HG03342 (cell line): ENCODE measurements at regions not wholly inside any gene's neighbourhood (a gene's known extent, or its start where the extent isn't known, plus 50 kb on each side); places are given as distances from the start of the nearest gene placed in this dataset.

Source experiments
- ATAC-seq: cut with Tn5 transposase; IDR thresholded peaks from one replicate; pipeline ENCODE4 v1.9.1; 2021; ENCODE audit warnings: mild to moderate bottlenecking, moderate library complexity; ENCODE audit not compliant: unreplicated experiment

GRCh38 chr15:69505956-69506556, 53.4 kb downstream of the RPLP1 start:
- no peak for ATAC-seq

- no peak for ATAC-seq
Measured at GRCh38 chr15:69508659-69509058, 56.0 kb downstream of the RPLP1 start.

DNA sequence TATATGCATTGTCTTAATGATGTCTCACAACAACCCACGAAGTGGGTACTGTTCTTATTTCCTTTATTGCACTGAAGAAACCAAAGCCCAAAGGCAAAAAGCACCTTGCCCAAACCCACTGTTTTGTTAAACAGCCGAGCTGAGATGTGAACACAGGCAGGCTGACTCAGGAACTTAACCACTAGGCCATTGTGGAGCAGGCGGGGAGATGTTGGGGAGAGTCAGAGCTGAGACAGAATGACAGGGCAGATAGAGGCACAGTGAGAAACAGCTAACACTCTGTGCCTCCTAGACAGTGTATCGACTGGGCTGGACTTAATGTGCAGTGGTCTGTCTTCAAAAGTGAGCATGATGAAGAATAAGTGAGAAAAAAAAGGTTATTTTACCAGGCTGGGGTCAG, 56.5 kb downstream of the RPLP1 start:
- no peak for ATAC-seq

- ATAC-seq: no peak
Measured at GRCh38 chr15:69510556-69510955, 57.9 kb downstream of the RPLP1 start.

- ATAC-seq: no peak
Measured at GRCh38 chr15:69511015-69511414, 58.4 kb downstream of the RPLP1 start.

DNA sequence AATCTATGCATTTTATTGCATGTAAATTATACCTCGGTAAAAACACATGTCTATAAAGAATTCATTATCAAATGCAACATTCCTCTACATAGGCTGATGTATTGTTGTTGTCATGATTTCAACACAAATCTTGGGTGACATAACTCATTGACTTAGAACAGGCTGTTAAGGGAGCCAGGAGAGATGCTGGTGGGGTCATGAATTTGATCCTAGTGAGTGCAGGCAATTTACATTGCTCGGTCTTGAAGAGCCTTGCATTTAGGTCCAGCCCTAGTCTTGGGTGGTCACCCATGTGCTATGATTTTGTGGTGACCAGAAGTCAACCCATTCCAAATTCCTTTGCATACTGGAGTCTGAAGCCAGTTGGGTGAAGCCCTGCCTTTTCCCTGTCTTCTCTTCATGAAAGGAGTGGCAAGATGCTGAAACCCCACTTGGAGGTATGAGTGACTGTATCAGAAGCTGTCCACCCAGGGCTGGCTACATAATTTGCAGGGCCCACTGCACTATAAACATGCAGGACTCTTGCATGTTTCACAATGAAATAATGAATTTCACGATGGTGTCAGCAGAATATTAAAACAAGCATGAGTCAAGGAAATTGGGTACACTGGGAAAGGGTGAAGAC, 59.2 kb downstream of the RPLP1 start:
- no peak for ATAC-seq

DNA sequence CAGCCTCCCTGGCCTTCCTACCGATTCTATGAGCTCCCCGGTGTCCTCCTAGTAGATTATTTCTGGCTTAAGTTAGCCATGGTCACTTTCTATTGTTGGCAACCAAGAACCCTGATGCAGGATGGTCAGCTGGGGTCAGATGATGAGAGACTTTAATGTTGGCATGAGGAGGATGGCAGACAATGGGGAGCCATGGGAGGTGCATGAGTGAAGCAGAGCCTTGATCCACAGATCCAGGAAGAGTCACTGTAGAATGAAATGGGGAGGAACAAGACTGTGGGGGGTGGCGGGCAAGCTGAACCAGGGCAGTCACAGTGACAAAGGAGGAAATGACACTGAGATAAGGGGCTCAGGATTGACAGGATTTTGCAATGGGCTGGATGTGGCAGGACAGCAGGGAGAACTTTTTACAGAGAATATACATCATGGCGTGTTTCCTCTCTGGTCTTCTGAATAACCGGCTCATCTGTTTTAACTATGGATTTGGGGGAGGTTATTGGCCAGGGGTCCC, 60.9 kb downstream of the RPLP1 start:
- no peak for ATAC-seq

DNA sequence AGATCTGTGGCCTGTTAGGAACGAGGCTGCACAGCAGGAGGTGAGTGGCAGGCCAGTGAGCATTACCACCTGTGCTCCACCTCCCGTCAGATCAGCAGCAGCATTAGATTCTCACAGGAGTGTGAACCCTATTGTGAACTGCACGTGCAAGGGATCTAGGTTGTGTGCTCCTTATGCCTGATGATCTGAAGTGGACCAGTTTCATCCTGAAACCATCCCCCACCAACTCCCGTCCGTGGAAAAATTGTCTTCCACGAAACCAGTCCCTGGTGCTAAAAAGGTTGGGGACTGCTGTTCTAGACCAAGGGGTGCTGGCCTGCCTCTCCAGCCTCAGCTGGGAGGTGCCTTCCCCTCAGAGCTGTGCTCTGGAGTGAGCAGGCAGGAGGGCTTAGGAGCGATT, 61.4 kb downstream of the RPLP1 start:
- ATAC-seq: no peak

DNA sequence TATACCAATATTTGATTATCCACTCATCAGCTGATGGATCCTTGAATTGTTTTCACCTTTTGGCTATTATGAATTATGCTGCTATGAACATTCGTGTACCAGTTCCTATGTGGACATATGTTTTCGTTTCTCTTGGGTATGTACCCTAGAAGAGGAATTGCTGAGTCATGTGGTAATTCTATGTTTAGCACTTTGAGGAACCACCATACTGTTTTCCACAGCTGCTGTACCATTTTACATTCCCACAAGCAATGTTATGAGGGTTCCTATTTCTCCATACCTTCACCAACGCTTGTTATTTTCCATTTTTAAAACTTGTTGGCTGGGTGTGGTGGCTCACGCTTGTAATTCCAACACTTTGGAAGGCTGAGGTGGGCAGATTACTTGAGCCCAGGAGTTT, 62.9 kb downstream of the RPLP1 start:
- no peak for ATAC-seq

DNA sequence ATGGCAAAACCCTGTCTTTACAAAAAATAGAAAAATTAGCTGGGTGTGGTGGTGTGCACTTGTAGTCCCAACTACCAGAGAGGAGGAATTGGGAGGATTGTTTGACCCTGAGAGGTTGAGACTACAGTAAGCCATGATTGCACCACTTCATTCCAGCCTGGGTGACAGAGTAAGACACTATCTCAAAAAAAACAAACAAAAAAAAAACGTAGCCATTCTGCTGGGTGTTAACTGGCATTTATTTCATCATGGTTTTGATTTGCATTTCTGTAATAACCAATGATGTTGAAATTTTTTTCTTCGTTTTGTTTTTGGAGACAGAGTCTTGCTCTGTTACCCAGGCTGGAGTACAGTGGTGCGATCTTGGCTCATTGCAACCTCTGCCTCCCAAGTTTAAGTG, 63.3 kb downstream of the RPLP1 start:
- no peak for ATAC-seq

- ATAC-seq: no peak
Measured at GRCh38 chr15:69517052-69517451, 64.4 kb downstream of the RPLP1 start.

- ATAC-seq: no peak
Measured at GRCh38 chr15:69518806-69519205, 66.2 kb downstream of the RPLP1 start.

GRCh38 chr15:69520067-69520466, 67.4 kb downstream of the RPLP1 start:
- ATAC-seq: no peak

DNA sequence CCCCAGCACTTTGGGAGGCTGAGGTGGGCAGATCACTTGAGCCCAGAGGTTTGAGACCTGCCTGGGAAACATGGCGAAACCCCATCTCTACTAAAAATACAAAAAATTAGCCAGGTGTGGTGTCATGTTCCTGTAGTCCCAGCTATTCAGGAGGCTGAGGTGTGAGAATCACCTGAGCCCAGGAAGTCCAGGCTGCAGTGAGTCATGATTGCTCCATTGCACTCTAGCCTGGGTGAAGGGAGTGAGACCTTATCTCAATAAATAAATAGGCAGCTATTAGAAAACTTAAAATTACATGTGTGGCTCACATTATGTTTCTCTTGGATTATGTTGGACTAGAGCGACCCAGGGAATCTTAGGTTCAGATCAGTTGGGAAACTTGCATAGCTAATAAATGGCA, 69.7 kb downstream of the RPLP1 start:
- no peak for ATAC-seq

- no peak for ATAC-seq
Measured at GRCh38 chr15:69523010-69524001, 70.7 kb downstream of the RPLP1 start.

DNA sequence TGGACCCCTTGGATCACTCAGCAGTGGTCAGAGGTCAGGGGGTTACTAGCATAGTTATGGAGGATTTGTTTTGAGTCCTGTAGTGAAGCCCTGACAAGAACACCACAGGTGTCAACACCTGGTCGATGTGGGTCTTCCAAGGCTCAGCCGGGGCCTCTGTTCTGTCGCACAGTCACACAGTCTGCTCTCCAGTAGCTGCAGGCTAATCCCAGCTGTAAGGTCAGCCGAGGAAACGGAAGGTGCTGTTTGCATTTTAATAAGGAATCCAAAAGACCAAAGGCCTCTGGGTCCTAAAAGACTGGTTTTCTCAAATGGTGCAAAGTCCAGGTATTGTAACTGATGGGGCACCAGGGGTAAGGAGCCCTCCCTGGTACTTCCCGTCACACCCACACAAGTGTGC, 71.7 kb downstream of the RPLP1 start:
- ATAC-seq: no peak

DNA sequence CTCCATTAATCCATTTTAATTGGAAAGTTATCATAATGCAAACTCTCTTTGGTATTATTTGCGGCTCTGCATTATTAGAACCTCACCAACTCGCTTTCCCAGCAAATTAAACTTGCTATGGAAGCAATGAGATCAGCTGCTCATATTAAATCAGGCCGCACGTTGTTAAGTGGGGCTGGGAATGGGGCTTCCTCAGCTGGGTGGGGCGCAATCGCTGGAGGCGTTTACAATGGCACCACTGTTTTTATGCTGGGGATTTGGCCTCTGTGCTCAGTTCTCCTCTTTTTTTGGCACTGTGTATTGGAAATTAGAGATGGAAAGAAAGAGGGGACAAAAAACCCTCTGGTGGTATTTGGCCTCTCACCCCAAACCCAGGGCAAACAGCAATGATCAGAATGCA, 72.2 kb downstream of the RPLP1 start:
- ATAC-seq: no peak

GRCh38 chr15:69525543-69525942, 72.9 kb downstream of the RPLP1 start:
- ATAC-seq: no peak

DNA sequence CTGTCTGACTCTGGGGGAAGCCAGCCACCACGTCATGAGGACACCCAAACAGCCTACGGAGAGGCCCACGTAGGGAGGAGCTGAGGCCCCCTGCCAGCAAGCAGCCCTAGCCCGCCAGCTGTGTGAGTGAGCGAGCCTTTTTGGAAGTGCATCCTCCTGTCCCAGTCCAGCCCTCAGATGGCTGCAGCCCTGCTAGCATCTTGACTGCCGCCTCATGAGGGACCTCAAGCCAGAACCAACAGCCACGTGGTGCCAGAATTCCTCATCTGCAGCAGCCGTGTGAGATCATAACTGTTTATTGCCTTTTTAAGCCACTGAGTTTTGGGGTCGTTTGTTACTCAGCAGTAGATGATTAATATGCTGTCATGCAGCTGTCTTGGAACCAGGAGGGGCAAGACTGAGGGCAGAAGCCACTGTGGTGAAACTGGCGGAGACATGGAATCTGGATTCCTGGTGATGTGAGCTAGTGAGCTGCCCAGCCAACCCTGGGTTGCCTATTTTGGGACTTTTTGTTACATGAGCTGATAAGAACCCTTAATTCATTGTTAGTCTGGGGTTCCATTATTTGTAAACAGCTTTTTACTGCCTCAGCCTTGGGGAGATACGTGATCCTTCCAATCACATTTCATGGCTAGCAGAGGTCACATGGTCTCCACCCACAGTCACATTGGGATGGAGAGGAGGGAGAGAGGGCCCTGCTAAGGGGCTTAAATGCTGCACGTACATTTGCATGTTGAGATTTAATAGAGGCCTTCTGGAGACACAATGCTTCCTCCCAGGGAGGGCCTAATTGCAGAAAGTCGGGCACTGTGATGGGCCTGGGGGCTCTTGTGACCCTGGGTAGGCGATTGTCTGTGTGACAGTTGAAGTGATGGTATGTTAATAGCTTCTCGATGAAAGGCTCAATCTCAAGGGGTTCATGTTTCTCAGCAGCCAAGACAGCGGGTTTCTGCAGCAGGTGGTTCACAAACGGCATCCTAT, 73.8 kb downstream of the RPLP1 start:
- no peak for ATAC-seq

GRCh38 chr15:69529141-69529540, 76.5 kb downstream of the RPLP1 start:
- no peak for ATAC-seq
